Osteocyte (in vitro differentiated cells): ENCODE measurements at regions not wholly inside any gene's neighbourhood (a gene's known extent, or its start where the extent isn't known, plus 50 kb on each side); places are given as distances from the start of the nearest gene placed in this dataset.
A peak's percentile ranks its signal among the peaks of the same experiment; 100 is the strongest.

Experiments
- DNase-seq: peaks from one replicate; pipeline ENCODE4 v3.0.0; 2021; ENCODE audit warnings: mixed read lengths; ENCODE audit not compliant: unreplicated experiment; ENCODE audit errors: extremely low spot score
- H3K27ac Mint-ChIP-seq: one replicate; pipeline ENCODE4 v1.8.0; 2021; ENCODE audit warnings: mild to moderate bottlenecking, mixed read lengths; ENCODE audit not compliant: unreplicated experiment
- H3K27me3 Mint-ChIP-seq: one replicate; pipeline ENCODE4 v1.8.0; 2021; ENCODE audit warnings: mixed read lengths; ENCODE audit not compliant: unreplicated experiment
- H3K36me3 Mint-ChIP-seq: one replicate; pipeline ENCODE4 v1.8.0; 2021; ENCODE audit warnings: mixed read lengths; ENCODE audit not compliant: unreplicated experiment
- H3K4me1 Mint-ChIP-seq: one replicate; pipeline ENCODE4 v1.8.0; 2021; ENCODE audit warnings: mixed read lengths; ENCODE audit not compliant: unreplicated experiment
- H3K4me3 Mint-ChIP-seq: one replicate; pipeline ENCODE4 v1.8.0; 2021; ENCODE audit warnings: mild to moderate bottlenecking, moderate library complexity, mixed read lengths; ENCODE audit not compliant: unreplicated experiment
- H3K9me3 Mint-ChIP-seq: one replicate; pipeline ENCODE4 v1.8.0; 2021; ENCODE audit warnings: mixed read lengths; ENCODE audit not compliant: unreplicated experiment
- TF ChIP-seq, protein P1 (sequence below): fragments of 200-600 bp; sonication (generic); IDR thresholded peaks from 2 replicates; pipeline ENCODE4 v1.5.0; 2021; ENCODE audit warnings: antibody characterized with exemption, mild to moderate bottlenecking, moderate library complexity

- DNase-seq = no peak
- TF ChIP-seq, protein P1, sequence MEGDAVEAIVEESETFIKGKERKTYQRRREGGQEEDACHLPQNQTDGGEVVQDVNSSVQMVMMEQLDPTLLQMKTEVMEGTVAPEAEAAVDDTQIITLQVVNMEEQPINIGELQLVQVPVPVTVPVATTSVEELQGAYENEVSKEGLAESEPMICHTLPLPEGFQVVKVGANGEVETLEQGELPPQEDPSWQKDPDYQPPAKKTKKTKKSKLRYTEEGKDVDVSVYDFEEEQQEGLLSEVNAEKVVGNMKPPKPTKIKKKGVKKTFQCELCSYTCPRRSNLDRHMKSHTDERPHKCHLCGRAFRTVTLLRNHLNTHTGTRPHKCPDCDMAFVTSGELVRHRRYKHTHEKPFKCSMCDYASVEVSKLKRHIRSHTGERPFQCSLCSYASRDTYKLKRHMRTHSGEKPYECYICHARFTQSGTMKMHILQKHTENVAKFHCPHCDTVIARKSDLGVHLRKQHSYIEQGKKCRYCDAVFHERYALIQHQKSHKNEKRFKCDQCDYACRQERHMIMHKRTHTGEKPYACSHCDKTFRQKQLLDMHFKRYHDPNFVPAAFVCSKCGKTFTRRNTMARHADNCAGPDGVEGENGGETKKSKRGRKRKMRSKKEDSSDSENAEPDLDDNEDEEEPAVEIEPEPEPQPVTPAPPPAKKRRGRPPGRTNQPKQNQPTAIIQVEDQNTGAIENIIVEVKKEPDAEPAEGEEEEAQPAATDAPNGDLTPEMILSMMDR = no peak
- H3K27me3 Mint-ChIP-seq = no peaks in the 10 kb centered on the region
- H3K4me3 Mint-ChIP-seq = no peak overlapping the region
- H3K36me3 Mint-ChIP-seq = no peaks in the 10 kb centered on the region
- H3K4me1 Mint-ChIP-seq = peaks cover 4% of the 10 kb centered on the region
- H3K9me3 Mint-ChIP-seq = no peaks in the 10 kb centered on the region
- no peak overlapping the region for H3K27ac Mint-ChIP-seq
Observed at GRCh38 chr4:127131527-127131926, 501.2 kb upstream of the INTU start.

DNA sequence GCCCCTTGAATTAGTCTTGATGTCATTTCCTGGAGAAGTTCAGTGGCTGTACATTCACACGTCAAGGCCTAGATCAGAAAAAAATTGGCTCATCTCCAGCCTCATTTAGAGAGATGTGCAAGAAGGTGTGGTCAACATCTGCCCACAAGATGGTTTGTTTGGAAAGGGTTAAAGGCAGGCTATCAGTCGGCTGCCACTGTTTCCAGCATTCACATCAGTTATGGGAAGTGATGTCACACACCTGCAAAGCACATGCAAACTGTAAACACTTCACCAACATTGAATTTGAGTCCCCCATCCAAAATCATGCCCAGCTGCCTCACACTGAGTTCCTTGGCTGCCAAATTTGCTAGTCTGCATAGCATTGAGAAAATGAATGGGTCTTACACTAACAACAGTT, 498.3 kb upstream of the INTU start:
- H3K27me3 Mint-ChIP-seq = no peaks in the 10 kb centered on the region
- TF ChIP-seq, protein P1 = no peak
- no peak overlapping the region for H3K27ac Mint-ChIP-seq
- no peak for DNase-seq
- H3K4me3 Mint-ChIP-seq = no peak overlapping the region
- peaks cover 21% of the 10 kb centered on the region for H3K4me1 Mint-ChIP-seq
- peaks cover 2% of the 10 kb centered on the region for H3K36me3 Mint-ChIP-seq
- no peaks in the 10 kb centered on the region for H3K9me3 Mint-ChIP-seq

- H3K9me3 Mint-ChIP-seq = no peaks in the 10 kb centered on the region
- H3K4me1 Mint-ChIP-seq = peaks cover 43% of the 10 kb centered on the region
- peaks cover 2% of the 10 kb centered on the region for H3K36me3 Mint-ChIP-seq
- H3K27ac Mint-ChIP-seq = peak overlapping the region; percentile 38
- H3K4me3 Mint-ChIP-seq = no peak overlapping the region
- H3K27me3 Mint-ChIP-seq = no peaks in the 10 kb centered on the region
- DNase-seq = no peak
- TF ChIP-seq, protein P1 = no peak
Observed at GRCh38 chr4:127138586-127138985, 494.2 kb upstream of the INTU start.

- DNase-seq = no peak
- Mint-ChIP-seq H3K9me3 (no peaks in the 10 kb centered on the region), H3K27me3 (no peaks in the 10 kb centered on the region), H3K27ac (peak overlapping the region; percentile 17), H3K4me3 (no peak overlapping the region), H3K36me3 (peaks cover 2% of the 10 kb centered on the region), H3K4me1 (peaks cover 53% of the 10 kb centered on the region)
- TF ChIP-seq, protein P1 = no peak
Observed at GRCh38 chr4:127139788-127140286, 492.9 kb upstream of the INTU start.

GRCh38 chr4:127140306-127140705, 492.5 kb upstream of the INTU start:
- Mint-ChIP-seq H3K4me3 (no peak overlapping the region), H3K27ac (peak overlapping the region; percentile 17), H3K27me3 (no peaks in the 10 kb centered on the region), H3K36me3 (peaks cover 2% of the 10 kb centered on the region), H3K9me3 (no peaks in the 10 kb centered on the region), H3K4me1 (peaks cover 53% of the 10 kb centered on the region)
- DNase-seq = no peak
- TF ChIP-seq, protein P1 = no peak
